ENCODE measurements at regions not wholly inside any gene's neighbourhood (a gene's known extent, or its start where the extent isn't known, plus 50 kb on each side); places are given as distances from the start of the nearest gene placed in this dataset.

- no peak for DNase-seq (ENCODE audit: low spot score)
These were observed 1035.7 kb downstream of the BCL11B start for GRCh38 chr14:98236314-98236713.

- no peak for DNase-seq (ENCODE audit: low spot score)
These were observed 1034.1 kb downstream of the BCL11B start for GRCh38 chr14:98237939-98238338.

GRCh38 chr14:98240376-98240775 is 1031.6 kb downstream of the BCL11B start:
- no peak for DNase-seq (ENCODE audit: low spot score)

- DNase-seq (ENCODE audit: low spot score), result no peak
These were observed 1029.1 kb downstream of the BCL11B start for GRCh38 chr14:98242903-98243302.

GRCh38 chr14:98243332-98243731 is 1028.7 kb downstream of the BCL11B start:
- DNase-seq (ENCODE audit: low spot score), result no peak

GRCh38 chr14:98244162-98244948 is 1027.6 kb downstream of the BCL11B start:
- DNase-seq (ENCODE audit: low spot score), result no peak

- DNase-seq (ENCODE audit: low spot score), result no peak
These were observed 1026.9 kb downstream of the BCL11B start for GRCh38 chr14:98244966-98245569.

- no peak for DNase-seq (ENCODE audit: low spot score)
These were observed 1022.9 kb downstream of the BCL11B start for GRCh38 chr14:98249057-98249456.

- no peak for DNase-seq (ENCODE audit: low spot score)
These were observed 1022.5 kb downstream of the BCL11B start for GRCh38 chr14:98249476-98249875.

- DNase-seq (ENCODE audit: low spot score), result no peak
These were observed 1019.2 kb downstream of the BCL11B start for GRCh38 chr14:98252820-98253219.

- DNase-seq (ENCODE audit: low spot score), result no peak
These were observed 1012.1 kb downstream of the BCL11B start for GRCh38 chr14:98259881-98260280.

- DNase-seq (ENCODE audit: low spot score), result no peak
These were observed 1009.4 kb downstream of the BCL11B start for GRCh38 chr14:98262566-98262965.

- DNase-seq (ENCODE audit: low spot score), result no peak
These were observed 1002.5 kb downstream of the BCL11B start for GRCh38 chr14:98269533-98269932.

- DNase-seq (ENCODE audit: low spot score), result no peak
These were observed 1001.8 kb downstream of the BCL11B start for GRCh38 chr14:98270201-98270600.

- no peak for DNase-seq (ENCODE audit: low spot score)
These were observed 997.4 kb downstream of the BCL11B start for GRCh38 chr14:98274596-98274995.

GRCh38 chr14:98278800-98279199 is 993.2 kb downstream of the BCL11B start:
- DNase-seq (ENCODE audit: low spot score), result no peak

- DNase-seq (ENCODE audit: low spot score), result no peak
These were observed 991.6 kb downstream of the BCL11B start for GRCh38 chr14:98280436-98280835.

GRCh38 chr14:98288825-98289224 is 983.2 kb downstream of the BCL11B start:
- no peak for DNase-seq (ENCODE audit: low spot score)

- DNase-seq (ENCODE audit: low spot score), result no peak
These were observed 981.4 kb downstream of the BCL11B start for GRCh38 chr14:98290596-98290995.

GRCh38 chr14:98292191-98292590 is 979.8 kb downstream of the BCL11B start:
- no peak for DNase-seq (ENCODE audit: low spot score)

- no peak for DNase-seq (ENCODE audit: low spot score)
These were observed 978.4 kb downstream of the BCL11B start for GRCh38 chr14:98293576-98293975.

GRCh38 chr14:98296895-98297294 is 975.1 kb downstream of the BCL11B start:
- no peak for DNase-seq (ENCODE audit: low spot score)

- no peak for DNase-seq (ENCODE audit: low spot score)
These were observed 974.4 kb downstream of the BCL11B start for GRCh38 chr14:98297567-98297966.

All from HuH-7 (cell line).